ENCODE measurements at regions not wholly inside any gene's neighbourhood (a gene's known extent, or its start where the extent isn't known, plus 50 kb on each side); places are given as distances from the start of the nearest gene placed in this dataset.

GRCh38 chr3:189457201-189457607 lies 174.0 kb upstream of the TP63 start:
- no peak overlapping the region for H3K56ac ChIP-seq (ENCODE audit: extremely low read depth, insufficient read depth, low read length)
- H3K4me2 ChIP-seq (ENCODE audit: low read depth, low read length) = no peak overlapping the region
- H3K9ac ChIP-seq (ENCODE audit: low read depth, low read length) = no peak overlapping the region
- H3K79me1 ChIP-seq (ENCODE audit: low read depth in 1 of 2, low read length in 2 of 2) = no peaks in the 10 kb centered on the region
- no peak overlapping the region for H2AK5ac ChIP-seq (ENCODE audit: low read depth, low read length)
- no peak overlapping the region for H2AFZ ChIP-seq (replicated peaks; ENCODE audit: low read length, poor library complexity)
- dilution Hi-C loops (cut with HindIII; ENCODE audit: low sequenced_read_pairs, unreplicated experiment) = no loop called here
- no peak overlapping the region for H2AK9ac ChIP-seq (replicated peaks; ENCODE audit: low read depth, low read length, poor library complexity)
- no peak overlapping the region for H4K5ac ChIP-seq (ENCODE audit: low read depth, low read length)
- no peaks in the 10 kb centered on the region for H3K9me1 ChIP-seq (ENCODE audit: insufficient read depth, low read length)
- H3K27me3 ChIP-seq (ENCODE audit: control insufficient read depth, insufficient read depth, low read length) = no peaks in the 10 kb centered on the region
- no peak overlapping the region for H2BK20ac ChIP-seq (ENCODE audit: low read depth, low read length)
- no peak overlapping the region for H3K14ac ChIP-seq (replicated peaks; ENCODE audit: low read depth, low read length)
- no peaks in the 10 kb centered on the region for H4K20me1 ChIP-seq (ENCODE audit: insufficient read depth, low read length)
- H3K4me1 ChIP-seq (ENCODE audit: control insufficient read depth, insufficient read depth, low read length) = no peaks in the 10 kb centered on the region
- H4K91ac ChIP-seq (ENCODE audit: insufficient read depth, low read depth, low read length) = no peak overlapping the region
- no peak overlapping the region for H3K23ac ChIP-seq (ENCODE audit: low read depth, low read length)
- DNase-seq = no peak
- no peak overlapping the region for H4K8ac ChIP-seq (ENCODE audit: low read depth in 2 of 2, low read length in 2 of 2)
- ChIA-PET CTCF (no interaction called here), POLR2A (ENCODE audit: unreplicated experiment) (no interaction called here)
- H2BK120ac ChIP-seq (ENCODE audit: low read depth, low read length) = no peak overlapping the region
- no peak for ATAC-seq (ENCODE audit: low read depth)
- H3K36me3 ChIP-seq (ENCODE audit: control insufficient read depth, insufficient read depth, low read length) = no peaks in the 10 kb centered on the region
- no peaks in the 10 kb centered on the region for H3K9me3 ChIP-seq (ENCODE audit: control insufficient read depth, insufficient read depth, low read length)
- intact Hi-C loops (cut with micrococcal nuclease) = no loop called here
- no peak overlapping the region for H3K4me3 ChIP-seq (ENCODE audit: insufficient read depth, low read depth, low read length)
- 30% methylated on average over 2 of the region's 7 CpGs; no CpG with 5 or more reads in 1 of the 2 experiments for WGBS, 2 experiments (ENCODE audit: extremely low coverage in 2 of 2, insufficient read length in 1 of 2)
- no peak overlapping the region for H2BK15ac ChIP-seq (ENCODE audit: low read depth, low read length)
- no peak overlapping the region for H3K4ac ChIP-seq (ENCODE audit: low read depth, low read length)
- BruUV-seq (replicated peaks) = no TSS peak
- TF ChIP-seq POLR2A (IDR thresholded peaks at IDR 0.05; ENCODE audit: low read depth, low read length) = no peak
- no peak for TF ChIP-seq BHLHE40 (IDR thresholded peaks at IDR 0.05; ENCODE audit: low read depth, low read length)
- TF ChIP-seq NFE2L2 (IDR thresholded peaks at IDR 0.05; ENCODE audit: low read depth, low read length) = no peak
- no peak for TF ChIP-seq CTCF (conservative IDR thresholded peaks at IDR 0.05; ENCODE audit: low read depth, low read length)
- no peak for TF ChIP-seq CEBPB (IDR thresholded peaks at IDR 0.05; ENCODE audit: low read depth, low read length)
- no peak for TF ChIP-seq MAZ (IDR thresholded peaks at IDR 0.05; ENCODE audit: borderline replicate concordance, low read depth, low read length)
- in situ Hi-C loops (cut with MboI; ENCODE audit: low sequenced_read_pairs) = no loop called here
- H3K27ac ChIP-seq (ENCODE audit: insufficient read depth, low read length) = no peak overlapping the region
- no peak overlapping the region for H2BK5ac ChIP-seq (ENCODE audit: low read depth, low read length, poor library complexity, severe bottlenecking)
- no peak overlapping the region for H3K18ac ChIP-seq (ENCODE audit: low read depth, low read length)
